GM18909 (cell line): ENCODE measurements at regions not wholly inside any gene's neighbourhood (a gene's known extent, or its start where the extent isn't known, plus 50 kb on each side); places are given as distances from the start of the nearest gene placed in this dataset.
A peak's percentile ranks its signal among the peaks of the same experiment; 100 is the strongest.
"Not testable (repeated sequence)": the region's sequence is repeated elsewhere in the genome, so short reads cannot be mapped to it uniquely, and the experiment has no call there.

Experiments
- ATAC-seq: cut with Tn5 transposase; IDR thresholded peaks from one replicate; pipeline ENCODE4 v1.9.1; 2021; ENCODE audit warnings: mild to moderate bottlenecking; ENCODE audit not compliant: unreplicated experiment, poor library complexity

DNA sequence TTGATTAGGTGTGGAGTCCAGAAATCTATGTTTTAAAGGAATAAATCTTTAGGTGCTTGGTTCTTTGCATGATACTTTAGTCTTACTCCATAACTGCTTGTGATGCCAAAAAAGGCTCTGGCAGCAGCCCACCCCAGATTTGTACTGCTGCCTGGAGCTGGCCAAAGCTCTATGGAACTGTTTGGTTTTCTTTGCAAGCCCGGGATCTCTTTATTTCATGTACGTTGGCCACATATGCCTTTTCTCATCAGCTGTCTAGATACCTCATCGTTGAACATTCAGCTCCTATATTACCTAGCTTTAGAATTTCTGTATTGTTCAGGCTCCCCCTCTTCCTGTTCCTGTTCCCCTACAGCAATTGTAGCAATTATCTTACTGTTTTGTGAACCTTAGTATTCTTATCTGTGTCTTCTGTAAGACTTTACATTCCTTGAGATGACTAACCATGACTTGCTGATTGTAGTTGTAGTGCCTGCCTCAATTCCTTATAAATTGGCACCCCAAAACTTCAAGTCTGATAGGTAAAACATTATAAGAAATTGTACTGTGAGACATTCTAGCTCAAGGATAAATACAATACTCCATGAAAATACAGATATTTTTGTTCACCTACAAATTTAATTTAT, 199.4 kb upstream of the GPRIN3 start:
- ATAC-seq = no peak

DNA sequence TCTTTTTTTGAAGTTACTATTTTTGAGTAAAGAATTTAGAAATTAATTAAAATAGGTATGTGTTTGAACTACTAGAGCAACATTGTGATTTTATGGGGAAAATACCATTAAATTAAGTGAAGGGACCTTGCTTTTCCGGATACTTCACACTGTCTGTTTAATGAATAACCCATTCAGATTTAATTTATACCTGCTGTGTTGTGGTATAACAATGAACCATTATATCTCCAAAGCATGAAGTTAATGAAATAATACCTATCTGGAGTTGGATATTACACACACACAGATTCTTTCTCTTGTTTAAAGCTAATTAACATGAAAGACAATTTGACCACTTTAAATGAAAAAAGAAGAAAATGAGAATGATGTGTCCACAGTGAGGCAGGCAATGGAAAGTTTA, 195.0 kb upstream of the GPRIN3 start:
- ATAC-seq = no peak

- ATAC-seq = no peak
Measured at GRCh38 chr4:89497517-89498308, 190.1 kb upstream of the GPRIN3 start.

DNA sequence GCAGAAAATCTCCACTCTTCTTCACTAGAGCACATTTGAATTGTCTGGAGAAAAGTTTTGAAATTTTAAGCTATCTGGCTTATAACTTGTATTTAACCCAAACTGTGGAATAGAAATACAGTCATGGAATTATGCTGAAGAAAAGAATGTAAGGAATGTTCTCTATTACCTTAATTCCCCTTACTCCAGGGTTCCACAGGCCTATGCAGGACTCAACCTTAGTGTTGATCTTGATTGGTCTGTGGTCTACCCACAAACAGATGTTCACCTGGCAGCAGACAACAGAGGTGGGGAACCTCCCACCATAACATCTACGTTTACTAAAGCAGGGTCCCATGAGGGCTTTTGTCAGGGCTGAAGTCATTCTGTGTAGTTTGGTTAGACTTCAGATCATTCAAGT, 189.3 kb upstream of the GPRIN3 start:
- ATAC-seq = no peak

DNA sequence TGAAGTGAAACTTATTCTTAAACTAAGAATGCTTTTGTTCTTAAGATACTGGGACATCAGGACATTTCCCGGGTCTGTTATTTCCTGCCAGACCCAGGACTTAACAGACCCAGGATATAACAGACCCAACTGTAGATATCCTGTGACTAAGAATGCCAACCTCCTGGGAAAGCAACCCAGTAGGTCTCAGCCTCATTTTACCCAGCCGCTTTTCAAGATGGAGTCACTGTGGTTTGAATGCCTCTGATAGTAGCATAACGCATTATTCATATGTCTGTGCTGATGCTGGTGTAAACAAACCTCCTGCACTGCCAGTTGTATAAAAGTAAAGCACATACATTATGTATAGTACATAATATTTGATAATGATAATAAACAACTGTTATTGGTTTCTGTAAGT, 185.8 kb upstream of the GPRIN3 start:
- ATAC-seq = no peak

DNA sequence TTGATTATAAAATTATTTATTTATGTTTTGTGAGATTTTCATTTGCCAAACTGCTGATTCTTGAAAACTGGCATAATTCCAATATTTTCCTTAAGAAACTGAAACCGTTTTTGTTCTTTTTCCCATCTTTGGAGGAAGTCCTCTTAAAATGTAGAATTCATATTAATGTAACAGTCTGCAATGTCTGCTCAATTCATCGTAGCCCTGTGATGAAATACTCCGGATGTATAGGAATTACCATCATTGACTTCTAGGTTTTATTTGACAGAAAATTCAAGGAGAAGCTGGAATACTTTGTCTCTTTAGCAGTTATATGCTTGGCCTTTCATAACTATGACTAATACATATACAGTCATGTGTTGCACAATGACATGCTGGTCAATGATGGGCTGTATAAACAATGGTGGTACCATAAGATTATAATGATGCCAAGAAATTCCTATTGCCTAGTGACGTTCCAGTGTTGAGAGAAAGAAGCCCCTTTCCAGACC, 185.0 kb upstream of the GPRIN3 start:
- no peak for ATAC-seq

DNA sequence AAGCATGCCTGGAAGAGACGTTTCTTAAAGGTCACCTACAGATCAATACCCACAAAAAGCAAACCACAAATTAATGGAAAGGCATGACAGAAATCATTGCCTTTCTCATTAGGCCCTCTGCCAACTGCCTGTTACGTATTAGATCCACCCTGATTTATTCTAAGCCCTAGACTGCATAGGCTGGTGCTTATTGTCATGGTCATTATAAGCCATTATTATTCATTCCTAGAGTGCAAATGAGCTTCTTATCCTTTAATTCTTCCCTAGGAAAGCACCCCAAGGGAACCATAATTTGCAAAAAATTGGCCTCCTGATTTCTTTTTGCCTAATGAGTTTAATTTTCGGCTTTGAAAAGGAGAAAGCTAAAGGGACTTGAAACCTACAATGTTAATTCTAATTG, 184.2 kb upstream of the GPRIN3 start:
- ATAC-seq = no peak

- ATAC-seq = not testable (repeated sequence)
Measured at GRCh38 chr4:89489921-89490431, 182.4 kb upstream of the GPRIN3 start.

DNA sequence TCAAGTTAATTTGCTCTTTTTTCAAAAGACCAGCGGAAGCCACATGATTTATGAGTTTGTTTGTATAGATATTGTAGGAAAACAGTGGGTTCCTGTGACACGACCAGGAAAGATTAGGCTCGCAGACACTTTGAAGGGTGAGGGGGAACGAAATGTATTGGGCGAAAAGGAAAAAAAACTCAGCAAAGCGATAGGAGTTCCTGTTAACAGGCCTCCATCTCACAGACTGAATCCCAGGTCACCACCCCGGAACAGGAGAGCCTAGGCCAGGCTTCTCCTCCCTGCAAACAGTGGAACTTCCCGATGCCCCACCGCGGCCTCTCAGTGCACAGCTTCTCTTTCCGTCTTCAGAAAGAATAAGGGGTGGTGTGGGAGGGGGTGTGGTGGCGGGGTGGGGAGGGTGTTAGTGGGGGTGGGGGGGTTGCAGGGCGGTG, 181.8 kb upstream of the GPRIN3 start:
- ATAC-seq = no peak

DNA sequence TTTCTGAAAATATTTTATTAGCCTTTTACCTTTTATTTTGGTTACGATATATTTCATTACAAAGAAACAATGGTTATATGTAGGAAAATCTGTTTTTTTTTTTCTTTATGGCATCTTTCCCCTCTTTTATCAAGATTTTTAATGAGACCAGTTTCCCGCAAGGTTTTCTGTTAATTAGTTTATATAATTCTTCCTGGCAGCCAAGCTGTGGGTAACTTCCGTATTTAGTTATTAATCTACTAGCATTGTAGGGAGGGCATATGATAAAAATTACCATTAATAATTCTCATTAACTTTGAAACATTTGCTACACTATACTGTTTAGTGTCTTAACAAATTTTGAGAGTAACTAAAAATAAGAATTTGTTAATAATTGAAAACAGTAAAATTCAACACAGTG, 181.1 kb upstream of the GPRIN3 start:
- no peak for ATAC-seq

- no peak for ATAC-seq
Measured at GRCh38 chr4:89486673-89487072, 179.1 kb upstream of the GPRIN3 start.

GRCh38 chr4:89486042-89486441, 178.4 kb upstream of the GPRIN3 start:
- no peak for ATAC-seq

DNA sequence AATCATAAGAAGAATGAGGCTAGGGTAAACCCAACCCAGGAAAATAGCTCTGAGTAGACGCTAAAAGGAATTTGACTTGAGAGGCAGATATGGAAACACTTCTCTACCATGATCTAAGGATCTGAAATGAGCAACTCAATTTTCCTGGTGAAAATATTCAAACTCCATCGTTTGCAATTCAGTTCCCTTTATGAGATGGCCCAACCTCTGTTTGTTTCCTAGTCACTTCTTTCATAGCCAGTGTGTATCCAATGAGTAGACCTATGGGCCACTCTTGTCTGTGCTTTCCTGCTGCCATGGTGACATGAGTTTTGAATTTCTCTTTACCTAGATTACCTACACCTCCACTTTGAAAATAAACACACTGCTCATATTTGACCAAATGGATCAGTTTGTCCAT, 176.2 kb upstream of the GPRIN3 start:
- ATAC-seq = no peak

DNA sequence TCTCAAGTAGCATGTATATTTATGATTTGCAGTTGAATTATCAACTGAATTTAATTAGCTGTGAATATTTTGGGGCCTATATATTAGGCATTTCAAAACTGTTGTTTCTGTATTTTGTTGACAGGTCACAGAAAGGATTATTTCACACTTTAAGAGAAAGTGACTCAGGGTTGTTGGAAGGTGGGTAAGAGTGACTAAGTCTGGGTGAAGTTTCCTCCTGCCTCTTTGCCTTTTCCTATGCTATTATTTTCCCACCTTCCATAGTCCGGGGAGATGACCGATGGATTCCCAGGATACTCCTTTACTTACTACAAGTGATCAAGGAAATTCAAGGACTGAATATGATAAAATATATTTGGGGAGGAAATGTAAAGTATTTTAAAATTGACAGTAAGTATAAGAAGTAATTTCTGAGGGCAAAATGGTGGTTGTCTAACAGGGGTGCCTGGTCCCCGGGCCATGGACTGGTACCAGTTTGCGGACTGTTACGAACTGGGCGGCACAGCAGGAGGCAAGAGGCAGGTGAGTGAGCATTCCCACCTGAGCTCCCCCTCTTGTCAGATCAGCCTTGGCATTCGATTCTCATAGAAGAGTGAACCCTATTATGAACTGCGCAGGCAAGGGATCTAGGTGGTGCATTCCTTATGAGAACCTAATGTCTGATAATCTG, 175.5 kb upstream of the GPRIN3 start:
- ATAC-seq = no peak

GRCh38 chr4:89482251-89482650, 174.7 kb upstream of the GPRIN3 start:
- peak; percentile 88 for ATAC-seq

GRCh38 chr4:89469930-89470375, 162.4 kb upstream of the GPRIN3 start:
- peak; percentile 87 for ATAC-seq

DNA sequence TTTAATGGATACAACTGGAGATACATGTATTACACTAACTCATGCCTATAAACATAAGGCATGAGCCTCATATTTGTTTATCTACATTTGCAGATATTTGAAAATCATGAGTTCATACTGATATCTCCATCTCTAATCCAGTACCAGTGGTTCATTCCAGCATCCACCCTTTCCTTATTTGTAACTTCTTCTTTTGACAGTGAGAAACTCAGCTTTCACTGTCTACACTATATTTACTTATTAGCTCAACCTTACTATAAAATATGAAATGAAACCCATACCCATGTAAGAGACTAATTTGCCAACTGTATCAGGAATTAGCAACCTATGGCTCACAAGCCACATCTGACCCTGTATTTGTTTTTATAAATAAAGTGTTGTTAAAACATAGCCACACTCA, 161.9 kb upstream of the GPRIN3 start:
- peak; percentile 11 for ATAC-seq

DNA sequence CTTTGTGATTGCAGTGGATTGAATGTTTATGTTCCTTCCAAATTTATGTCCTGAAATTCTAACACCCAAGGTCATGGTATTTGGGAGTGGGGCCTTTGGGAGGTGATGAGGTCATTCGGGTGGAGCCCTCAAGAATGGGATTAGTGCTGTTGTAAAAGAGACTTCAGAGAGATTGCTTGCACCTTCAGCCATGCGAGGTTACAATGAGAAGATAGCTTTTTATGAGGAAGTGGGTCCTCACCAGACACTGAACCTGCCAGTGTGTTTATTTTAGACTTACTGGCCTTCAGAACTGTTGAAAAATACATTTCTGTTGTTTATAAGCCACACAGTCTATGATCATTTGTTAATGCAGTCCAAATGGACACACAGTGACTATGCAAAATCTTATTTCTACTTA, 161.0 kb upstream of the GPRIN3 start:
- ATAC-seq = no peak

DNA sequence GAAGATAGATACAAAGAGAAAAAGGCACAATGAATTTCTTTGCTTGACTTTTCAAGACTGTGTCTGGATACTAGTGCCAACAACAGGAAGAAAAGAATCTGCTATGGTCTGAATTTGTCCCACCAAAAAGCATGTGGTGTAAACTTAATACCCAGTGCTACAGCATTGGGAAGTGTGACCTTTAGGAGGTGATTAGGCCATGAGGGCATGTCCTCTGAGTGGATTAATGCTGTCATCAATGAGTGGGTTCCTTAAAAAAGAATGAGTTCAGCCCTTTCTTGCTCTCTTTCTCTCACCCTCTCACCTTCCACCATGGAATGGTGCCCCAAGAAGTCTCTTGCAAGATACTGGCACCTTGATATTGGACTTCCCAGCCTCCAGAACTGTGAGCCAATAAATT, 155.7 kb upstream of the GPRIN3 start:
- ATAC-seq = no peak

- no peak for ATAC-seq
Measured at GRCh38 chr4:89447543-89447942, 139.9 kb upstream of the GPRIN3 start.

DNA sequence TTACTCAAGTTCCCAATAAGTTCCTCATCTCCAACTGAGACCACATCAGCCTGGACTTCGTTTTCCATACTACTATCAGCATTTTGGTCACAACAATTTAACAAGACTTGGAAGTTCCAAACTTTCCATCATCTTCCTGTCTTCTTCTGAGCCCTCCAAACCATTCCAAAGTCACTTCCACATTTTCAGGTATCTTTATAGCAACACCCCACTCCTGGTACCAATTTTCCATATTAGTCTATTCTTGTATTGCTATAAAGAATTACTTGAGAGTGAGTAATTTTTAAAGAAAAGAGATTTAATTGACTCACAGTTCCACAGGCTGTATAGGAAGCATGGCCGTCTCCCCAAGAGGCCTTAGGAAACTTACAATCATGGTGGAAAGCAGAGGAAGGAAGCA, 138.6 kb upstream of the GPRIN3 start:
- ATAC-seq = no peak
